Activated T-cell treated with anti-CD3 and anti-CD28 coated beads for 48 hours (primary cell): ENCODE measurements at regions not wholly inside any gene's neighbourhood (a gene's known extent, or its start where the extent isn't known, plus 50 kb on each side); places are given as distances from the start of the nearest gene placed in this dataset.
"Not testable (repeated sequence)": the region's sequence is repeated elsewhere in the genome, so short reads cannot be mapped to it uniquely, and the experiment has no call there.

Experiments
- DNase-seq: peaks from one replicate; pipeline ENCODE4 v3.0.0-alpha.2; 2020; ENCODE audit warnings: low read depth

DNA sequence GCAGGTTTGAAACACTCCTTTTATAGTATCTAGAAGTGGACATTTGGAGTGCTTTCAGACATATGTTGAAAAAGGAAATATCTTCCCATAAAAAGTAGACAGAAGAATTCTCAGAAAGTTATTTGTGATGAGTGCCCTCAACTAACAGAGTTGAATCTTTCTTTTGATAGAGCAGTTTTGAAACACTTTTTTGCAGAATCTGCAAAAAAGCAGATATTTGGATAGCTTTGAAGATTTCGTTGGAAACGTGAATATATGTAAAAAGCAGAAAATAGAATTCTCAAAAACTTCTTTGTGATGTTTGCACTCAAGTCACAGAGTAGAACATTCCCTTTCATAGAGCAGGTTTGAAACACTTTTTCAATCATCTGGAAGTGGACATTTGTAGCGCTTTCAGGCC, 676.4 kb upstream of the ZNF337 start:
- DNase-seq: not testable (repeated sequence)

GRCh38 chr20:26354511-26354910, 657.9 kb upstream of the ZNF337 start:
- no peak for DNase-seq

GRCh38 chr20:26347396-26347795, 650.7 kb upstream of the ZNF337 start:
- DNase-seq: no peak

GRCh38 chr20:26340460-26341065, 643.9 kb upstream of the ZNF337 start:
- not testable (repeated sequence) for DNase-seq

DNA sequence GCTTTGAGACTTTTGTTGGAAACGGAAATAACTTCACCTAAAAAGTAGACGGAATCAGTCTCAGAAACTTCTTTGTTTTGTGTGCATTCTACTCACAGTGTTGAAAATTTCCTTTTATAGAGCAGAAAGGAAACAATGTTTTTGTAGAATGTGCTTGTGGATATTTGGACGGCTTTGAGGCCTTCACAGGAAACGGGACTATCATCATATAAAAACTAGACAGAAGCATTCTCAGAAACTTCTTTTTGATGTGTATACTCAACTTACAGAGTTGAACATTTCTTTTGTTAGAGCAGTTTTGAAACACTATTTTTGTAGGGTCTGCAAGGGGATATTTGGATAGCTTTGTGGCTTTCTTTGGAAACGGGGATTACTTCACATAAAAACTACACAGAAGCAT, 627.5 kb upstream of the ZNF337 start:
- DNase-seq: no peak

DNA sequence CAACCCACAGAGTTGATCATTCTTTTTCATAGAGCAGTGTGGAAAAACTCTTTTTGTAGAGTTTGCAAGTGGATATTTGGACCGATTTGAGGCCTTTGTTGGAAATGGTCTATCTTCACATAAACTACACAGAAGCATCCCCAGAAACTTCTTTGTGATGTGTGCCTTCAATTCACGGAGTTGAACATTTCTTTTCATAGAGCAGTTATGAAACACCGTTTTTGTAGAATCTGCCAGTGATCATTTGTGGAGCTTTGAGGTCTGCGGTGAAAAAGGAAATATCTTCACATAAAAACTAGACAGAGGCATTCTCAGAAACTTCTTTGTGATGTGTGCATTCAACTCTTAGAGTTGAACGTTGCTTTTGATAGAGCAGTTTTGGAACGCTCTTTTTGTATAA, 618.4 kb upstream of the ZNF337 start:
- no peak for DNase-seq

GRCh38 chr20:26309720-26310119, 613.1 kb upstream of the ZNF337 start:
- DNase-seq: not testable (repeated sequence)

GRCh38 chr20:26308961-26309360, 612.3 kb upstream of the ZNF337 start:
- DNase-seq: no peak

DNA sequence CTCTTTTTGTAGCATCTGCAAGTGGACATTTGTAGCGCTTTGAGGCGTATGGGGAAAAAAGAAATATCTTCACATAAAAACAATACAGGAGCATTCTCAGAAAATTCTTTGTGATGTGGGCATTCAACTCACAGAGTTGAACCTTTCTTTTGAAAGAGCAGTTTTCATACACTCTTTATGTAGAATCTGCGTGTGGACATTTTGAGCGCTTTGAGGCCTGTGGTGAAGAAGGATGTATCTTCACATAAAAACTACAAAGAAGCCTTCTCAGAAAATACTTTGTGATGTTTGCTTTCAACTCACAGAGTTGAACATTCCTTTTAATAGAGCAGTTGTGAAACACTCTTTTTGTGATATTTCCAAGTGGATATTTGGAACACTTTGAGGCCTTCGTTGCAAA, 598.4 kb upstream of the ZNF337 start:
- no peak for DNase-seq

DNA sequence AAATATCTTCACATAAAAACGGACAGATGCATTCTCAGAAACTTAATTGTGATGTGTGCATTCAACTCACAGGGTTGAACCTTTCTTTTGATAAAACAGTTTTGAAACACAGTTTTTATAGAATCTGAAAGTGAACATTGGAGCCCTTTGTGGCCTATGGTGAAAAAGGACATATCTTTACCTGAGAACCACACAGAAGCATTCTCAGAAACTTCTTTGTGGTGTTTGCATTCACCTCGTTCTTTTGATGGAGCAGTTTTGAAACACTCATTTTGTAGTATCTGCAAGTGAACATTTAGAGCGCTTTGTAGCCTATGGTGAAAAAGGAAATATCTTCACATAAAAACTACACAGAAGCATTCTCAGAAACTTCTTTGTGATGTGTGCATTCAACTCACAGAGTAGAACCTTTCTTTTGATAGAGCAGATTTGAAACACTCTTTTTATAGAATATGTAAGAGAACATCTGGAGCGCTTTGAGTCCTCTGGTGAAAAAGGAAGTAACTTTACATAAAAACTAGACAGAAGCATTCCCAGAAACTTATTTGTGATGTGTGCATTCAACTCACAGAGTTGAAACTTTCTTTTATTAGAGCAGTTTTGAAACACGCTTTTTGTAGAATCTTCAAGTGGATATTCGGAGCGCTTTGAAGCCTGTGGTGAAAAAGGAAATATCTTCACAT, 591.9 kb upstream of the ZNF337 start:
- DNase-seq: not testable (repeated sequence)

DNA sequence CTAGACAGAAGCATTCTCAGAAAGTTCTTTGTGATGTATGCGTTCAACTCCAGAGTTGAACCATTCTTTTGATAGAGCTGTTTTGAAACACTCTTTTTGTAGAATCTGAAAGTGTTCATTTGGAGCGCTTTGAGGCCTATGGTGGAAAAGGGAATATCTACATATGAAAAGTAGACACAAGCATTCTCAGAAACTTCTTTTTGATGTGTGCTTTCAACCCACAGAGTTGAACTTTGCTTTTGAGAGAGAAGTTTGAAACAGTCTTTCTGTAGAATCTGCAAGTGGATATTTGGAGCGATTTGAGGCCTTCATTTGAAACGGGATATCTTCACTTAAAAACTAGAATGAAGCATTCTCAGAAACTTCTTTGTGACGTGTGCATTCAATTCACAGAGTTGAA, 582.6 kb upstream of the ZNF337 start:
- DNase-seq: no peak

DNA sequence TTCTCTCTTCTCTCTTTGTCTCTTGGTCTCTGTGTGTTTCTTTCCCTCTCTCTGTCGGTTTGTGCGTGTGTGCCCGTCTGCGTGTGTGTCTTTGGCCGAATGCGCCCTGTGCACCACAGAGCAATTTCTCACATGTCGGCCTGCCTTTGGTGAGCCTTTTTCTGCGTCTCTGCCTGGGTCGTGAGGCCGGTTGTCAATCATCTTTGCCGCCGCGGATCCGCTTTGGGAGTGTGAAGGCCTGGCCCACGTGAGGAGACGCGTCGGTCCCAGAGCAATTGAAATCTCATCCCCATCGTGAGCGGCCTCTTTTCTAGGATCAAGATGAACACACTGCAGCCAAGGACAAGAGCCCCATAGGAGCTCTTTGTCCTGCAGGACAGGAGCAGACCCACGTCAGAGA, 580.7 kb upstream of the ZNF337 start:
- no peak for DNase-seq

- DNase-seq: no peak
Observed at GRCh38 chr20:26276554-26277210, 580.0 kb upstream of the ZNF337 start.

DNA sequence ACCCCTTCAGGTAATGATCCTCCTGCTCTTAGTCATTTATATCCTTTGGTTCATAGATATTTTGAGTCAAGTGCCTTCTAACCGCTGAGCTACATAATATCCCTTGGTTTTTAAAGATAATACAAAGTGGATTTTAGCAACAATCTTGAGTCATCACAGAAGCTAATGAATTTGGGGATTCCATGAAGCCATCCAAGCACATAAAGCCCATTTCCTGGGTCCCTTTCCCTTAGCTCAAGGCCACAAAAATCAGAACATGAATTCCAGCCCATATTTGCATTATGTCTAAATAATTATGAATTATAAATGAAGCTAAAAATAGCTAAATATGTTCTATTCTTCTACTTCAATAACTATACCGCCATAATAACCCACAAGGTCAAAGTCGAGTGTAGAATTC, 572.1 kb upstream of the ZNF337 start:
- DNase-seq: not testable (repeated sequence)

DNA sequence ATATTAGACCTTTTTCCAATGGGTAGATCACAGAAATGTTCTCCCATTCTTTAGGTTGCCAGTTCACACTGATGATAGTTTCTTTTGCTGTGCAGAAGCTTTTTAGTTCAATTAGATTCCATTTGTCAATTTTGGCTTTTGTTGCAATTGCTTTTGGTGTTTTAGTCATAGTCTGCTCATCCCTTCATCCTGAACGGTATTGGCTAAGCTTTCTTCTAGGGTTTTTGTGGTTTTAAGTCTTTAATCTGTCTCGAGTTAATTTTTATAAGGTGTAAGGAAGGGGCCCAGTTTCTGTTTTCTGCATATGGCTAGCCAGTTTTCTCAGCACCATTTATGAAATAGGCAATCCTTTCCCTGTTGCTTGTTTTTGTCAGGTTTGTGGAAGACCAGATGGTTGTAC, 564.3 kb upstream of the ZNF337 start:
- DNase-seq: not testable (repeated sequence)

- DNase-seq: not testable (repeated sequence)
Observed at GRCh38 chr20:26252311-26252975, 555.8 kb upstream of the ZNF337 start.

- not testable (repeated sequence) for DNase-seq
Observed at GRCh38 chr20:26251376-26251775, 554.7 kb upstream of the ZNF337 start.

- not testable (repeated sequence) for DNase-seq
Observed at GRCh38 chr20:26250249-26251114, 553.8 kb upstream of the ZNF337 start.

- DNase-seq: no peak
Observed at GRCh38 chr20:26243731-26244130, 547.1 kb upstream of the ZNF337 start.

DNA sequence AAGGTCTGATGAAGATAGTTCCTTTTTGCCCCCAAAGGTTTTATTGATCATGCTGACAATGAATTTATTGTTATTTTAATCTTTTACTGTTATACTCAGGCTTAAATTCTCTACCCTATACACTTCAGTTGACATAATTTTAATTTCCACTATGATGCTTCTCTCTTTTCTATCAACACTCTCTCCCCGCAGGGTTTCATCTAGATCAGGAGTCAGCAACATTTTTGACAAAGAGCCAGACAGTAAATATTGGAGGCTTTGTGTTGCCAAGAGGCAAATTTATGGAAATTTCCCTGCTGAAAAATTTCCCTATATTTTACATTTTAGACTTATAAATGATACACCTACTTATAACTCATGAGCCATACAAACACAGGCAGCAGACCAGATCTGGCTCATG, 524.0 kb upstream of the ZNF337 start:
- not testable (repeated sequence) for DNase-seq

DNA sequence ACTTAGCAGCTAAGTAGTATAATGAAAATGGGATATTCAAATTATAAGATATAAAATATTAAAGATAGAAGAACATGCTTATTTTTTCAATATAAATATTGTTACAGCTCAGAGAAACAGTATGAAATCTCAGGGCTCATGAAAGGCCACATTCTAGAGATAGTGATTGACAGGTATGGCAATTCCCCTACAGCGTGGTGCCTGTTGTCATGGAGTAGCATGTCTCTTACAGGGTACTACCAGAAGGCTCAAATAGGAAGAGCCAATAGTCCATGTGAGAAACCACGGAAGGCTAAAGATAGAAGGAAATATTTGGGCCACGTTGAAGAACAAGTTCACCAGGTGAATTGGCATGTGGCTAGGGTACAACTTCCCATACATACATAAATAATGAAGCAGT, 522.9 kb upstream of the ZNF337 start:
- DNase-seq: not testable (repeated sequence)

- no peak for DNase-seq
Observed at GRCh38 chr20:26218301-26218700, 521.6 kb upstream of the ZNF337 start.
